Urothelium cell line (cell line): ENCODE measurements at regions not wholly inside any gene's neighbourhood (a gene's known extent, or its start where the extent isn't known, plus 50 kb on each side); places are given as distances from the start of the nearest gene placed in this dataset.

Source experiments
- DNase-seq: peaks from one replicate; pipeline ENCODE4 v3.0.0; 2011; ENCODE audit warnings: low spot score, mixed read lengths
- FAIRE-seq: peaks from 2 replicates; lab custom pipeline; 2011; peaks lifted over from hg19 to GRCh38; lab: Jason Lieb, UNC

- DNase-seq: no peak
- FAIRE-seq: no peak
Measured at GRCh38 chr1:229040630-229041358, 230.1 kb upstream of the RAB4A start.

GRCh38 chr1:229041946-229042345 lies 229.0 kb upstream of the RAB4A start:
- DNase-seq: no peak
- FAIRE-seq: no peak

- FAIRE-seq: no peak
- no peak for DNase-seq
Measured at GRCh38 chr1:229042482-229042881, 228.4 kb upstream of the RAB4A start.

- no peak for DNase-seq
- no peak for FAIRE-seq
Measured at GRCh38 chr1:229043115-229043514, 227.8 kb upstream of the RAB4A start.

GRCh38 chr1:229046251-229046853 lies 224.6 kb upstream of the RAB4A start:
- DNase-seq (no peak), FAIRE-seq (no peak)

- no peak for FAIRE-seq
- DNase-seq: no peak
Measured at GRCh38 chr1:229047161-229047839, 223.6 kb upstream of the RAB4A start.

GRCh38 chr1:229047840-229048620 lies 222.9 kb upstream of the RAB4A start:
- FAIRE-seq: no peak
- no peak for DNase-seq

- DNase-seq (no peak), FAIRE-seq (no peak)
Measured at GRCh38 chr1:229048896-229049295, 222.0 kb upstream of the RAB4A start.

- FAIRE-seq (no peak), DNase-seq (no peak)
Measured at GRCh38 chr1:229056046-229056445, 214.9 kb upstream of the RAB4A start.

GRCh38 chr1:229058111-229058561 lies 212.8 kb upstream of the RAB4A start:
- DNase-seq (no peak), FAIRE-seq (no peak)

GRCh38 chr1:229058729-229059128 lies 212.2 kb upstream of the RAB4A start:
- no peak for DNase-seq
- FAIRE-seq: no peak

- no peak for DNase-seq
- peak; percentile 65 for FAIRE-seq
Measured at GRCh38 chr1:229059671-229060539, 211.0 kb upstream of the RAB4A start.

GRCh38 chr1:229062135-229062534 lies 208.8 kb upstream of the RAB4A start:
- DNase-seq: no peak
- no peak for FAIRE-seq

- no peak for DNase-seq
- no peak for FAIRE-seq
Measured at GRCh38 chr1:229063154-229063773, 207.6 kb upstream of the RAB4A start.

- peak; percentile 29 for DNase-seq
- no peak for FAIRE-seq
Measured at GRCh38 chr1:229064320-229065168, 206.4 kb upstream of the RAB4A start.

- DNase-seq: no peak
- no peak for FAIRE-seq
Measured at GRCh38 chr1:229065613-229066012, 205.3 kb upstream of the RAB4A start.

- DNase-seq (no peak), FAIRE-seq (no peak)
Measured at GRCh38 chr1:229066591-229066990, 204.3 kb upstream of the RAB4A start.

- FAIRE-seq: no peak
- DNase-seq: no peak
Measured at GRCh38 chr1:229067546-229067945, 203.4 kb upstream of the RAB4A start.
